Sigmoid colon (tissue), 4 donors: ENCODE measurements at regions not wholly inside any gene's neighbourhood (a gene's known extent, or its start where the extent isn't known, plus 50 kb on each side); places are given as distances from the start of the nearest gene placed in this dataset.

Experiments used
- POLR2A ChIP-seq, 2 donors: fragments of 450-650 bp; IDR thresholded peaks; one replicate each; pipeline ENCODE4 v1.6.1; 2016; ENCODE audit warnings: antibody characterized with exemption in 2 of 2, mild to moderate bottlenecking in 2 of 2, moderate library complexity in 2 of 2
- POLR2AphosphoS5 ChIP-seq, 4 donors: sonication (generic); formaldehyde crosslinking; IDR thresholded peaks; one replicate each; pipeline ENCODE4 v1.6.1; 2017; ENCODE audit warnings: antibody characterized with exemption in 4 of 4
- TF ChIP-seq, protein P1 (sequence below), 4 experiments: fragments of 450-650 bp in 3 of 4; fragments of 200-600 bp in 1 of 4; IDR thresholded peaks; one replicate each; pipeline ENCODE4 v1.5.1; 2016 to 2019; ENCODE audit warnings: antibody characterized with exemption in 4 of 4, mild to moderate bottlenecking in 3 of 4, moderate library complexity in 2 of 4

DNA sequence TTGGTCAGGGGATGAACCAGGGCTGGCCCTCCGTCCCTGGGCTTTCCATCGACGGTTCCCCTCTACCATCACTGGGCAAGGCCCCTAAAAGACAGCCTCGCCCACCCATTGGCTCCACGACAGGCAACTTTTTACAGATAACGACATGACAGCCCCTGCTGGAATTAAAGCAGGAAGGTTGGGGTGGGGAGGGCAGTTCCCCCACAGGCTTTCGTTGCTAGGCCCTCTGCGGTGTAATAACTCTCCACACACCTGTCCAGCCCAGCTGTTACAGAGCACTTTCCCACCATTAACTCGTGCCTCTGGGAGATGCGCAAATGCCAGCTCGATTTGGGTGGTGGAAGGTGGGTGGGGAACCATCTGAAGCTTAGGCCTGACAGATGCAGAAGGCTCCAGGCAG is 264.2 kb upstream of the TLE3 start:
- TF ChIP-seq, protein P1, sequence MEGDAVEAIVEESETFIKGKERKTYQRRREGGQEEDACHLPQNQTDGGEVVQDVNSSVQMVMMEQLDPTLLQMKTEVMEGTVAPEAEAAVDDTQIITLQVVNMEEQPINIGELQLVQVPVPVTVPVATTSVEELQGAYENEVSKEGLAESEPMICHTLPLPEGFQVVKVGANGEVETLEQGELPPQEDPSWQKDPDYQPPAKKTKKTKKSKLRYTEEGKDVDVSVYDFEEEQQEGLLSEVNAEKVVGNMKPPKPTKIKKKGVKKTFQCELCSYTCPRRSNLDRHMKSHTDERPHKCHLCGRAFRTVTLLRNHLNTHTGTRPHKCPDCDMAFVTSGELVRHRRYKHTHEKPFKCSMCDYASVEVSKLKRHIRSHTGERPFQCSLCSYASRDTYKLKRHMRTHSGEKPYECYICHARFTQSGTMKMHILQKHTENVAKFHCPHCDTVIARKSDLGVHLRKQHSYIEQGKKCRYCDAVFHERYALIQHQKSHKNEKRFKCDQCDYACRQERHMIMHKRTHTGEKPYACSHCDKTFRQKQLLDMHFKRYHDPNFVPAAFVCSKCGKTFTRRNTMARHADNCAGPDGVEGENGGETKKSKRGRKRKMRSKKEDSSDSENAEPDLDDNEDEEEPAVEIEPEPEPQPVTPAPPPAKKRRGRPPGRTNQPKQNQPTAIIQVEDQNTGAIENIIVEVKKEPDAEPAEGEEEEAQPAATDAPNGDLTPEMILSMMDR (IDR thresholded peaks at IDR 0.05), result no peak
- TF ChIP-seq POLR2A (IDR thresholded peaks at IDR 0.05), result no peak
- no peak for TF ChIP-seq POLR2AphosphoS5 (IDR thresholded peaks at IDR 0.05)
